GM12872 (cell line): ENCODE measurements at regions not wholly inside any gene's neighbourhood (a gene's known extent, or its start where the extent isn't known, plus 50 kb on each side); places are given as distances from the start of the nearest gene placed in this dataset.

Source experiments
- TF ChIP-seq, protein P1 (sequence below): IDR thresholded peaks from 3 replicates; pipeline ENCODE4 v1.5.1; 2011; ENCODE audit warnings: low read depth, mild to moderate bottlenecking, low read length, moderate library complexity; ENCODE audit not compliant: insufficient read depth

DNA sequence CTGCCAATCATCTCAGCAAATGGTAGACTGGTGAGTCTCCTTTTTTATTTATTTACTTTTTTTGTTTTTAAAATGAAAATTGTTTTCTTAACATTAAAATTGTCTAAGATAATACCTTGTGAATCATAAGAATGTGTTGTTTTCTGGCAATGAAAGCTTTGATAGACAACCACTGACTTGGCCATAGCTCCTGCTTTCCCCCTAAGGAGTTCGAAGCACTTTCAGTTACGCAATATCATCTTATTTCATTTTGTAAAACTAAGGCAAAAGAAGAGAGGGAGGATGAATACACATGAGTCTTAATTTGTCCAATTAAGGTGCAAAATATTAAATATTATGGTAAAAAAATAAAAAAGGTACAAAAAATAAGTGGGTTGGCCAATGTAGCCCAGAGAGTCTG, 74.8 kb upstream of the PLCL2 start:
- TF ChIP-seq, protein P1, sequence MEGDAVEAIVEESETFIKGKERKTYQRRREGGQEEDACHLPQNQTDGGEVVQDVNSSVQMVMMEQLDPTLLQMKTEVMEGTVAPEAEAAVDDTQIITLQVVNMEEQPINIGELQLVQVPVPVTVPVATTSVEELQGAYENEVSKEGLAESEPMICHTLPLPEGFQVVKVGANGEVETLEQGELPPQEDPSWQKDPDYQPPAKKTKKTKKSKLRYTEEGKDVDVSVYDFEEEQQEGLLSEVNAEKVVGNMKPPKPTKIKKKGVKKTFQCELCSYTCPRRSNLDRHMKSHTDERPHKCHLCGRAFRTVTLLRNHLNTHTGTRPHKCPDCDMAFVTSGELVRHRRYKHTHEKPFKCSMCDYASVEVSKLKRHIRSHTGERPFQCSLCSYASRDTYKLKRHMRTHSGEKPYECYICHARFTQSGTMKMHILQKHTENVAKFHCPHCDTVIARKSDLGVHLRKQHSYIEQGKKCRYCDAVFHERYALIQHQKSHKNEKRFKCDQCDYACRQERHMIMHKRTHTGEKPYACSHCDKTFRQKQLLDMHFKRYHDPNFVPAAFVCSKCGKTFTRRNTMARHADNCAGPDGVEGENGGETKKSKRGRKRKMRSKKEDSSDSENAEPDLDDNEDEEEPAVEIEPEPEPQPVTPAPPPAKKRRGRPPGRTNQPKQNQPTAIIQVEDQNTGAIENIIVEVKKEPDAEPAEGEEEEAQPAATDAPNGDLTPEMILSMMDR = no peak

DNA sequence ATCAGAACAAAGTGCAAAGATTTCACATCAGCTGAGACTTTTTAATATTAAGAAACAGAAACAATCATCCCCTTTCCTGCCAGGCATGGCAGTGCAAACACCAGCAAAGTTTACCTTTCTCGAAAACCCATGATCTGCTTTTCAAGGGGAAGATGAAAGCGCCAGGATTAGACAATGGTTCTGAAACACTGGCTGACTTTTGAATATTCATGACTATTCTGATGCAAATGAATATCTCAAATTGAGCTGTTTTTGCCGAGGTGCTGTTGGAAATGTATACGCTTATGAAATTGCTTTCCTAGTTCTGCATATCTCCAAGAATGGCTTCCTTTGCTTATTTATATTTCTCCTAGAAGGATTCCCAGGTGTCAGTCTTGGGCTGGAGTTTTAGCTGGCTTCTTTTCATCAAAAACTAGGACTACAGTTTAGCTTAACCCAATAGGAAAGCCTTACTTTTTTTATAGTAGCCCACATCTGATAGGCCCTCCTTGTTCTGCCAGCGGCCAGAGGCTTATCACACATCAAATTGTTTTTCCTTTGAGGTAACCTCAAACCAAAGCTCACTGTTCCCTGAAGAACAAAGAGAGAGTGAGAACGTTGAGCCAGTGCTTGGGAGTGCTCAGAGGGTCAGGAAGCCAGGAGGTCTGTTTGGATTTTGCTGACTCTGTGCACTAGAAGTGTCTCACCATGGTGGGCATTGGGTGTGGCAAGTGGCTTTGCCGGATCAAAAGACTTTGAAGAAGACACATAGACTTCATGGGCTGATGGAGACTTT, 74.0 kb upstream of the PLCL2 start:
- TF ChIP-seq, protein P1 = no peak

DNA sequence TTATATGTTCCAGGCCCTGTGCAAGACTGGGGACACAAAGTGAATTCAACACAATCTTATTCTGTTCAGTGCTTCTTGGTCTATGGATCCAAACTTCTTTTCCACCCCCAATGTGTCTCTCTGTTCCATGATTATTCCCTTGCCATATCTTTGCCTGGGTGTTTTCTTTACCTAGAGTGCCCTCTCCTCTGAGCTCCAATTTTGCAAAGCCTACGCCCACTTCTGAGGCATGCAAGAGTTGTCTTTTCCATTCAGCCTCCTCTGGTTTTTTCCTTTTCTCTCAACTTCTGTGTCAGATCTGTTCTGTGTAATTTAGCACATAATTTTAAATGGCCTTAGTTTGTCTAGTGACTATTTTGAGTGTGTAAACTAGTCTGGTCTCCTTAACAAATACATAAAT, 72.8 kb upstream of the PLCL2 start:
- TF ChIP-seq, protein P1 = no peak

DNA sequence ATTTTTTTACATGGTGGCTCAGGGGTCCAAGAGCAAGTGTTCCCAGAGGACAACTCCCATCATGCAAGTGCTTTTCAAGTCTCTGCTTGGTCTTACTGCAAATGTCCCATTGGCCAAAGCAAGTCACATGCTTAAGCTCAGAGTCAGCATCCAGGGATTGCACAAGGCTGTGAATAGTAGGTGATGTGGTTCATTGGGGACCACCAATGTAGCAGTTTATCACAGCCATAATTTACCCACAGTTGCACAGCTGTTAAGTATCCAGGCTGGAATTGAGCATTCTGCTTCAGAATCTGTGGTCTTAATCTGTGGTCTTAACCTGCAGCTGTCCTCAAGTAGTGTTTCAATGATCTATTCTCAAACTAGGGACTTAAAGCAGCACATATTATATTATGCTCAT, 71.4 kb upstream of the PLCL2 start:
- TF ChIP-seq, protein P1 = no peak

DNA sequence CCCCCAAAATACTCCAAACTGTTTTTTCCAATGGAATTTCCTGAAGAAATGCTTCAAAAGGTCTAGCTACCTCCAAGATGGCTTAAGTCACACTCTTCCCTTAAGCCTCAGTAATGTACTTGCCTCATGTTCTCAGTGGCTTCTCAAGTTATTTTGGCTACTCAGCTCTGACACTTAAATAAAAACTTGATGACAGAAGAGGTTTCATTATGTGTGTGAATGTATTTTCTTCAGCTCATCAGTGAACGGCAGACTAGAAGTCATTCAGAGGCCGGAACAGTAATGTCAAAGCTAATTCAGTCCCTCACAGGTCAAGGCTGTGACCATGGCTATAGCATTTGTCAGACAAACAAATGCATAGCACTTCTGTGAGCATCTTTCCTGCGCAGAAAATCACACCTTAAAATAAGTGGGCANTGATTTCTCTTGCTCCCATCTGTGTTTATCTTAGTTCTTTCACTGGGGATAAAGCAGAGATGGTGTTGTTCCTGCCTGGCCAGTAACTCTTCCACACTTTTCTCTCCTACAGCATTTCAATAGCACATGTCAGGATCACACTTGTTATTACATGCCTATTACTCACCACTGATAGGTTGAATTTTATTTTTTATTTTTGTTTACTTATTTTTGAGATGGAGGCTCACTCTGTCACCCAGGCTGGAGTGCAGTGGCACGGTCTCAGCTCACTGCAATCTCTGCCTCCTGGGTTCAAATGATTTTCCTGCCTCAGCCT, 68.5 kb upstream of the PLCL2 start:
- TF ChIP-seq, protein P1 = no peak

DNA sequence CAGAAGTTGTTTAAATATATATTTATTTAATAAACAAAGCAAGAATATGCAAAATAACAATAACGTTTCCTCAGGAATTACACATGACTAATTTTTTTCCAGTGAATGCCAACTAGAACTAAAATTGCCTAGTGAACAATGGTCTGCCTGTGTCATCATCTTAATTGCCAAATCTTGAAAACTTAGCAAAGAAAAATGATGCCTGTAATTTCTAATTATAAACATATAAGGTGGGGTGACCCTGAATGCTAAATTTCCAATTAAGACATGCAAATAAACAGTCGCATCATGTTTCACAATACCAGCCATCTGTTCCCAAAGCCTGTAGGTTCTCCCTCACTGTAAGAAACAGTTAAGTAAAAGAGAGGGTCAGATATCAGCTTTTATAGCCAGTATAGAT, 67.6 kb upstream of the PLCL2 start:
- TF ChIP-seq, protein P1 = no peak

DNA sequence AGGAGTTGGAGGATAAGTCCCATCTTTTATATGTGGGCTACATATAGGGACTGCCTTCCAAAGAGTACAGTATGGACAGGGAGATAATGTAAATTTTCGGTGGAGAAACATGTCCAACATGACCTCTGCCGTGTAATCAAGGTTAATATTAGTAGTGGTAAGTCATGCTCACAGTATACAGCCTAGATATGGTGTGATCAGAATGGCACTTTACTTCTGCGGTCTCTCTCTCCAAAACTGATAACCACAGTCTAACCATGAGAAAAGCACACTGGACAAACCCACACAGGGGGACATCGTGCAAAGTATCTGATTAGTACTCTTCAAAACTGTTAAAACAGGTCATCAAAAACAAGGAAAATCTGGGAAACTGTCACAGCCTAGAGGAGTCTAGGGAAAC, 66.6 kb upstream of the PLCL2 start:
- TF ChIP-seq, protein P1 = no peak
